ENCODE measurements at regions not wholly inside any gene's neighbourhood (a gene's known extent, or its start where the extent isn't known, plus 50 kb on each side); places are given as distances from the start of the nearest gene placed in this dataset.

DNA sequence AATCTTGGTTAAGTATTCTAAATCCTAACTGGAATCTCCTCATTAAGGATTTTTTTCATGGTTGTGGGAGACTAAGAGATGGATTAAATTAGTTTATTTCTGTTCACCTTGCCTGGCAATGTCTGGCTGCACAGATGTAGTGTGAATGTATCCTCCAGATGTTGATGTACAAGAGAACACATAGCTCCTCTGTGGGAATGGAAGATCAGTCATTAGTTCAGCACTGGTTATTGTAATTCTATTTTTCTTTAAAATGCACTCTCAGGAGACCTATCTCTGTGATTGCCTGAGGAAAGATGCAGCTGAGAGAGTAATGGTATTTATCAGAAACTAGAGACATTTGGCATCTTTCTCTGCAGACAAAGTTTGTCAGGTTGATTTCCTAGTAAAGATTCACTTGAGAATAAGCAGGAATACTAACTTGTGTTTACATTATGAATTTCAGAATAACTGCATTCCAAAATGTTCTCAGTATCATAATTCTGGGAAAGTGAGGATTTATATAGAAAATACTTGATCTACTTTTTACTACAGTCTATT, 178.6 kb downstream of the GIPC2 start:
- H3K4me1 ChIP-seq (ENCODE audit: control insufficient read depth in 5 of 5, insufficient read depth in 5 of 5, low read length in 5 of 5): no peaks in the 10 kb centered on the region
- H3K27ac ChIP-seq (ENCODE audit: low read depth in 1 of 2, low read length in 1 of 2): no peak overlapping the region
- DNase-seq (no peak), ATAC-seq (ENCODE audit: insufficient read depth, low FRiP score) (no peak)
- no peak overlapping the region for H3K4me3 ChIP-seq
- no peak overlapping the region for H3K9ac ChIP-seq (ENCODE audit: insufficient read depth in 1 of 2, low read length in 2 of 2)
- peaks cover 0 to 11% (median 6%) of the 10 kb centered on the region in 4 donors for H3K9me3 ChIP-seq (ENCODE audit: control insufficient read depth in 4 of 4, insufficient read depth in 3 of 4, low read length in 3 of 4)
- H3K27me3 ChIP-seq (ENCODE audit: control insufficient read depth in 3 of 3, insufficient read depth in 3 of 3, low read length in 2 of 3): no peaks in the 10 kb centered on the region
- no peaks in the 10 kb centered on the region for H3K36me3 ChIP-seq (ENCODE audit: control insufficient read depth in 4 of 4, insufficient read depth in 4 of 4, low read length in 4 of 4)
- TF ChIP-seq, protein P1, sequence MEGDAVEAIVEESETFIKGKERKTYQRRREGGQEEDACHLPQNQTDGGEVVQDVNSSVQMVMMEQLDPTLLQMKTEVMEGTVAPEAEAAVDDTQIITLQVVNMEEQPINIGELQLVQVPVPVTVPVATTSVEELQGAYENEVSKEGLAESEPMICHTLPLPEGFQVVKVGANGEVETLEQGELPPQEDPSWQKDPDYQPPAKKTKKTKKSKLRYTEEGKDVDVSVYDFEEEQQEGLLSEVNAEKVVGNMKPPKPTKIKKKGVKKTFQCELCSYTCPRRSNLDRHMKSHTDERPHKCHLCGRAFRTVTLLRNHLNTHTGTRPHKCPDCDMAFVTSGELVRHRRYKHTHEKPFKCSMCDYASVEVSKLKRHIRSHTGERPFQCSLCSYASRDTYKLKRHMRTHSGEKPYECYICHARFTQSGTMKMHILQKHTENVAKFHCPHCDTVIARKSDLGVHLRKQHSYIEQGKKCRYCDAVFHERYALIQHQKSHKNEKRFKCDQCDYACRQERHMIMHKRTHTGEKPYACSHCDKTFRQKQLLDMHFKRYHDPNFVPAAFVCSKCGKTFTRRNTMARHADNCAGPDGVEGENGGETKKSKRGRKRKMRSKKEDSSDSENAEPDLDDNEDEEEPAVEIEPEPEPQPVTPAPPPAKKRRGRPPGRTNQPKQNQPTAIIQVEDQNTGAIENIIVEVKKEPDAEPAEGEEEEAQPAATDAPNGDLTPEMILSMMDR (IDR thresholded peaks at IDR 0.05; ENCODE audit: control extremely low read depth, extremely low read depth): no peak

DNA sequence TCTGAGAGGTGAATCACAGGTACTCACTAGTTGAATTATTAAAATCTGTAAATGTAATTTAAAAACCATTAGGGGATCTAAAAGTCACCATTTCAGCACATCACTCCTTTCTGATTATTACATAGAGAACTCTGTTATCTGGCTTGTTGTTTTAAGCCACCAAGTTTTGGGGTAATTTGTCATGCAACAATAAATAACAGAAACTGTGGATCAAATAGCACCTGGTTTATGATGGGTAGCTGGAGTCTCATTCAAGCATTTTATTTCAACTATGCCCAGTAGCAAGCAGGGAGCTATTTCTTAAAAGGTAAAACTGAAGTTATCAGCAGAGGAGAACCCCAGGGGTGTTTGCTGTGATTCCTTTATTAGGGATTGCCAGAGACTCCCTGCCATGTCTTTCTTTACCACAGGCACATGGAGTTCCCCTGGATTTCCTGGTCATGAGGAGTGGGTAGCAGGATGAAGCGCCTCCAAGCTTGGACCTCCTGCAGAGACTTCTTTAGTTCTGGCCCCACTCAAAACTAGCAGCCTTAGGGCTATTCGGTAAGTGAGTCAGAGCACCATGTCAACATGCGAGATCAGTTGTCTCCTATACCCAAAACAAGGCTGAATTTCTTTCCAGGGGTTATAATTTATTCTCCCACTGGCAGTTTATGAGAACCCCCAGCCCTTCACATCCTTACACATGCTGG, 179.2 kb downstream of the GIPC2 start:
- TF ChIP-seq, protein P1 (IDR thresholded peaks at IDR 0.05; ENCODE audit: control extremely low read depth, extremely low read depth): no peak
- 51 to 72% methylated on average over 3 of the region's 3 CpGs for WGBS, 2 donors
- peaks cover 0 to 11% (median 6%) of the 10 kb centered on the region in 4 donors for H3K9me3 ChIP-seq (ENCODE audit: control insufficient read depth in 4 of 4, insufficient read depth in 3 of 4, low read length in 3 of 4)
- DNase-seq (no peak), ATAC-seq (ENCODE audit: insufficient read depth, low FRiP score) (no peak)
- no peaks in the 10 kb centered on the region for H3K36me3 ChIP-seq (ENCODE audit: control insufficient read depth in 4 of 4, insufficient read depth in 4 of 4, low read length in 4 of 4)
- no peaks in the 10 kb centered on the region for H3K4me1 ChIP-seq (ENCODE audit: control insufficient read depth in 5 of 5, insufficient read depth in 5 of 5, low read length in 5 of 5)
- H3K9ac ChIP-seq (ENCODE audit: insufficient read depth in 1 of 2, low read length in 2 of 2): no peak overlapping the region
- no peak overlapping the region for H3K4me3 ChIP-seq
- H3K27me3 ChIP-seq (ENCODE audit: control insufficient read depth in 3 of 3, insufficient read depth in 3 of 3, low read length in 2 of 3): no peaks in the 10 kb centered on the region
- no peak overlapping the region for H3K27ac ChIP-seq (ENCODE audit: low read depth in 1 of 2, low read length in 1 of 2)

DNA sequence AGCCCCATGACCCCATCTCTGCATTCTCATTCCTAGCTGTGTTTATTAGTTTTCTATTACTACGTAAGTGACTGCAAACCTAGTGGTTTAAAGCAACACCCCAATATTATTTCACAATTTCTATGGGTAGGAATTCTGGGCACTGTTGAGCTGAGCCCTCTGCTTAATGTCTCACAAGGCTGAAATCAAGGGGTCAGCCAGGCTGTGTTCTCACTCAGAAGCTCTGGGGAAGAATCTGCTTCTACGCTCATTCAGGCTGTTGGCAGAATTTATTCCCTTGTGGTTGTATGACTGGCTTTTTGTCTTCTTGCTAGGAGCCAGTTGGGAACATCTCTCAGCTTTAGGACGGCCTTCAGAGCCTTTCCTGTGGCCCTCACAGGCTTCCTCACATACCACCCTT, 181.0 kb downstream of the GIPC2 start:
- no peak for DNase-seq
- 84 to 85% methylated on average over 3 of the region's 3 CpGs for WGBS, 2 donors
- H3K9ac ChIP-seq (ENCODE audit: insufficient read depth in 1 of 2, low read length in 2 of 2): no peak overlapping the region

More for the DNA sequence above, 181.0 kb downstream of the GIPC2 start:
- H3K4me3 ChIP-seq: no peak overlapping the region
- no peaks in the 10 kb centered on the region for H3K27me3 ChIP-seq (ENCODE audit: control insufficient read depth in 3 of 3, insufficient read depth in 3 of 3, low read length in 2 of 3)
- peaks cover 0 to 1% (median 0%) of the 10 kb centered on the region in 5 donors for H3K4me1 ChIP-seq (ENCODE audit: control insufficient read depth in 5 of 5, insufficient read depth in 5 of 5, low read length in 5 of 5)
- no peaks in the 10 kb centered on the region for H3K36me3 ChIP-seq (ENCODE audit: control insufficient read depth in 4 of 4, insufficient read depth in 4 of 4, low read length in 4 of 4)
- peaks cover 0 to 10% (median 6%) of the 10 kb centered on the region in 4 donors for H3K9me3 ChIP-seq (ENCODE audit: control insufficient read depth in 4 of 4, insufficient read depth in 3 of 4, low read length in 3 of 4)
- ATAC-seq (ENCODE audit: insufficient read depth, low FRiP score): no peak
- TF ChIP-seq, protein P1 (IDR thresholded peaks at IDR 0.05; ENCODE audit: control extremely low read depth, extremely low read depth): no peak
- no peak overlapping the region for H3K27ac ChIP-seq (ENCODE audit: low read depth in 1 of 2, low read length in 1 of 2)
